Type B pancreatic cell (in vitro differentiated cells): ENCODE measurements at regions not wholly inside any gene's neighbourhood (a gene's known extent, or its start where the extent isn't known, plus 50 kb on each side); places are given as distances from the start of the nearest gene placed in this dataset.
A peak's percentile ranks its signal among the peaks of the same experiment; 100 is the strongest.

Source experiments
- DNase-seq: peaks from one replicate; pipeline ENCODE4 v3.0.0; 2021; ENCODE audit warnings: mixed read lengths; ENCODE audit not compliant: unreplicated experiment; ENCODE audit errors: extremely low spot score
- H3K27ac Mint-ChIP-seq: 2 replicates; pipeline ENCODE4 v1.8.0; 2021; ENCODE audit warnings: mild to moderate bottlenecking, mixed read lengths
- H3K27me3 Mint-ChIP-seq: 2 replicates; pipeline ENCODE4 v1.8.0; 2021; ENCODE audit warnings: mixed read lengths
- H3K36me3 Mint-ChIP-seq: 2 replicates; pipeline ENCODE4 v1.8.0; 2021; ENCODE audit warnings: mixed read lengths
- H3K4me1 Mint-ChIP-seq: one replicate; pipeline ENCODE4 v1.8.0; 2021; ENCODE audit warnings: mixed read lengths; ENCODE audit not compliant: unreplicated experiment
- H3K4me3 Mint-ChIP-seq: 2 replicates; pipeline ENCODE4 v1.8.0; 2021; ENCODE audit warnings: mild to moderate bottlenecking, mixed read lengths
- H3K9me3 Mint-ChIP-seq: 2 replicates; pipeline ENCODE4 v1.8.0; 2021; ENCODE audit warnings: mixed read lengths
- TF ChIP-seq, protein P1 (sequence below): fragments of 200-600 bp; sonication (generic); conservative IDR thresholded peaks from 2 replicates; pipeline ENCODE4 v1.5.0; 2021; ENCODE audit warnings: antibody characterized with exemption, mild to moderate bottlenecking

DNA sequence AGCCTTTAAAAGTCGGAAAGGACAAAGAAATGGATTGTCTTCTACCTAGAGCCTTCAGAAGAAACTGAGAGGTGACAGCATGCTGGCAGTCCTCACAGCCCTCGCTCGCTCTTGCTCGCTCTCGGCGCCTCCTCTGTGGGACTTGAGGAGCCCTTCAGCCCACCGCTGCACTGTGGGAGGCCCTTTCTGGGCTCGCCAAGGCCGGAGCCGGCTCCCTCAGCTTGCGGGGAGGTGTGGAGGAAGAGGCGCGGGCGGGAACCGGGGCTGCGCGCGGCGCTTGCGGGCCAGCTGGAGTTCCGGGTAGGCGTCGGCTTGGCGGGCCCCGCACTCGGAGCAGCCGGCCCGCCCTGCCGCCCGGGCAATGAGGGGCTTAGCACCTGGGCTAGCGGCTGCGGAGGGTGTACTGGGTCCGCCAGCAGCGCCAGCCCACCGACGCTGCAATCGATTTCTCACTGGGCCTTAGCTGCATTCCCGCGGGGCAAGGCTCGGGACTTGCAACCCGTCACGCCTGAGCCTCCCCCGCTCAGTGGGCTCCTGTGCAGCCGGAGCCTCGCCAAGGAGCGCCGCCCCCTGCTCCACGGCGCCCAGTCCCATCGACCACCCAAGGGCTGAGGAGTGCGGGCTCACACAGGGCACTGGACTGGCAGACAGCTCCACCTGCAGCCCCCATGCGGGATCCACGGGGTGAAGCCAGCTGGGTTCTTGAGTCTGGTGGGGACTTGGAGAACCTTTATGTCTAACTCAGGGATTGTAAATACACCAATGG lies 953.8 kb upstream of the GBE1 start:
- Mint-ChIP-seq H3K9me3 (no peaks in the 10 kb centered on the region), H3K4me1 (no peaks in the 10 kb centered on the region), H3K36me3 (no peaks in the 10 kb centered on the region), H3K27ac (no peak overlapping the region), H3K4me3 (no peak overlapping the region), H3K27me3 (no peaks in the 10 kb centered on the region)
- no peak for DNase-seq
- TF ChIP-seq, protein P1, sequence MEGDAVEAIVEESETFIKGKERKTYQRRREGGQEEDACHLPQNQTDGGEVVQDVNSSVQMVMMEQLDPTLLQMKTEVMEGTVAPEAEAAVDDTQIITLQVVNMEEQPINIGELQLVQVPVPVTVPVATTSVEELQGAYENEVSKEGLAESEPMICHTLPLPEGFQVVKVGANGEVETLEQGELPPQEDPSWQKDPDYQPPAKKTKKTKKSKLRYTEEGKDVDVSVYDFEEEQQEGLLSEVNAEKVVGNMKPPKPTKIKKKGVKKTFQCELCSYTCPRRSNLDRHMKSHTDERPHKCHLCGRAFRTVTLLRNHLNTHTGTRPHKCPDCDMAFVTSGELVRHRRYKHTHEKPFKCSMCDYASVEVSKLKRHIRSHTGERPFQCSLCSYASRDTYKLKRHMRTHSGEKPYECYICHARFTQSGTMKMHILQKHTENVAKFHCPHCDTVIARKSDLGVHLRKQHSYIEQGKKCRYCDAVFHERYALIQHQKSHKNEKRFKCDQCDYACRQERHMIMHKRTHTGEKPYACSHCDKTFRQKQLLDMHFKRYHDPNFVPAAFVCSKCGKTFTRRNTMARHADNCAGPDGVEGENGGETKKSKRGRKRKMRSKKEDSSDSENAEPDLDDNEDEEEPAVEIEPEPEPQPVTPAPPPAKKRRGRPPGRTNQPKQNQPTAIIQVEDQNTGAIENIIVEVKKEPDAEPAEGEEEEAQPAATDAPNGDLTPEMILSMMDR, result no peak

DNA sequence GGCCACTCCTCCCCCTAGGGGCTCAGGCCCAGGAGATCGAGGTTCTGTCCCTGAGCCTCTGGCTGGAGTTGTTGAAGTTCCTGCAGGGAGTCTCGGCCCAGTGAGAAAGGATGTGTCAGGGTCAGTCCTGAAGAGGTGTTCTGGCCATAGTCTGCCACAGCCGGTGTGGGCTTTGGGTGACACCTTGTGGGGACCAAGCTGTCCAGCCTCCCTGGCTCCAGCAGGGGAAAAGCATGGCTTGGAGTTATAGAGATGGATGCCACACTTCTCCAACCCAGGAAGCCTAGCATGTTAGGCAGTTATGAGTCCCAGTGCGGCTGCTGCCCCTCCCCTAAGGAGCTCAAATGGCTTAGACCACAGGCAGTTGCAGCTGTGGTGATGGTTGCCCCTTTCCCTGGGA lies 945.6 kb upstream of the GBE1 start:
- Mint-ChIP-seq H3K27ac (no peak overlapping the region), H3K4me3 (no peak overlapping the region), H3K4me1 (no peaks in the 10 kb centered on the region), H3K36me3 (no peaks in the 10 kb centered on the region), H3K9me3 (no peaks in the 10 kb centered on the region), H3K27me3 (no peaks in the 10 kb centered on the region)
- TF ChIP-seq, protein P1, result peak; percentile 15
- DNase-seq, result no peak

DNA sequence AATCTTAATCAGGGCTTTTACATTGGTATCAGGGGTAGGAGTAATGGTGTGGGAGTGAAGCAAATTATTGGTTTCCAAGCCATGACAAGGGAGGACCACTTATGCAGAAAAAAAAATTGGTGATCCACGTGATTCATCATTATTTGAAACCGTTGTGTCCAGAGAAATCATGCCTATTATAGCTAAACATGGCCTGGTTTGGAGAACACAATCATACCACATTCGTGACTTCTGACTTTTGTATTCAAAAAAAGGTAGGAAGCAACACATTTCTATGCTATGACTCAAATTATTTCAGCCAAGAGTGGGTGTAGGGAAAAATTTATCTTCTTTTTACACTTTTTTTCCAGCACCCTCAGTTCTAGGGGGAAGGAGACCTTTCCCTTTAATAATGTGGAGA lies 924.3 kb upstream of the GBE1 start:
- H3K9me3 Mint-ChIP-seq, result no peaks in the 10 kb centered on the region
- H3K27ac Mint-ChIP-seq, result no peak overlapping the region
- no peaks in the 10 kb centered on the region for H3K27me3 Mint-ChIP-seq
- no peak overlapping the region for H3K4me3 Mint-ChIP-seq
- TF ChIP-seq, protein P1, result no peak
- DNase-seq, result no peak
- H3K36me3 Mint-ChIP-seq, result no peaks in the 10 kb centered on the region
- H3K4me1 Mint-ChIP-seq, result no peaks in the 10 kb centered on the region

DNA sequence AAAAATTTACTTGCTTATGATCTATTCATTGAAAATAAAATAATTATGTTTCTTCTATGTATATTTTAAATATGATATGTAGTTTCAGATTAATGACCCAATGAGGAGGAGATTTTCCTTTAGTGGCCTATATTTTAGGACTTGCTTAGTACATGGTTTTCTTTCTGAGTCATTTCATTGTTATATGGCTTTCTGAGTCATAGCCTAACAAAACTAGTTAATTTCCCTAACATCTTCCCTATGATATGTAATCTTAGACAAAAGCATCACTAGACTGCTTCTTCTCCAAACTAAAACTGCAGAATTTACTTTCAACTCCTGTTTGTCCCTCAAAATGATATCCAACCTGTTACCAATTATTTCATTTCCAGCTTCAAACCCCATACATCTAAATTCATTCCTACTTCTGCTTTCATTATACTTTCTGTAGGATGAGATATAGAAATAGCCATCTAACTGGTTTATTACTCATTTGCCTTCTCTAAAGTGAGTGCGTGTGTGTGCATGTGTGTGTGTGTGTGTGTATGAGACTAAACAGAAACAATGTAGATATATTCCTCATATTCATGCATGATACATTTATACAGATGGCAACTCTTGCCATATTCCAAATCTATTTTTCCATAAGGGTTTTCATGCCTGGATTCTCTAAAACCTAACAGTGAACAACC lies 915.0 kb upstream of the GBE1 start:
- no peaks in the 10 kb centered on the region for H3K4me1 Mint-ChIP-seq
- DNase-seq, result no peak
- no peaks in the 10 kb centered on the region for H3K9me3 Mint-ChIP-seq
- H3K27me3 Mint-ChIP-seq, result no peaks in the 10 kb centered on the region
- H3K4me3 Mint-ChIP-seq, result no peak overlapping the region
- no peaks in the 10 kb centered on the region for H3K36me3 Mint-ChIP-seq
- TF ChIP-seq, protein P1, result no peak
- no peak overlapping the region for H3K27ac Mint-ChIP-seq

DNA sequence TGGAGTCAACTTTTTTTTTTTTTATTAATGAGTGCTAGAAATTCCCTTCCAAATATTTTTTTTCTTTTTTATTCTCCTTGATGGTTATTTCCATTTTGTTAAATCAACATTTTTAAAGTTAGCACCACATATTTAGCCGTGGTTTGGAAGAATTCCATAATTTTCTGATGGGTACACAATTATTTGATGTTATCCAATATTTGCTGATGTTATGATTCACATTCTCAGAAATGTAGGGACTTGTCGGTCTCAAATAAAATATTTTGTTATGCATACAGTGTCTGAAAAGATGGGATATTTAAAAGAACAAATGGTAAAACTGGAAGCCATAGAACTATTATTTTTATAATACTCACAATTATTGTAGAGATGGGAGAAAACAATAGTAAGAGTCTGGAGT lies 911.5 kb upstream of the GBE1 start:
- no peak for DNase-seq
- H3K4me1 Mint-ChIP-seq, result no peaks in the 10 kb centered on the region
- no peaks in the 10 kb centered on the region for H3K9me3 Mint-ChIP-seq
- no peaks in the 10 kb centered on the region for H3K27me3 Mint-ChIP-seq
- no peak overlapping the region for H3K27ac Mint-ChIP-seq
- no peak overlapping the region for H3K4me3 Mint-ChIP-seq
- TF ChIP-seq, protein P1, result no peak
- H3K36me3 Mint-ChIP-seq, result no peaks in the 10 kb centered on the region
